GM23338 (cell line): ENCODE measurements at regions not wholly inside any gene's neighbourhood (a gene's known extent, or its start where the extent isn't known, plus 50 kb on each side); places are given as distances from the start of the nearest gene placed in this dataset.

Experiments used
- ATAC-seq: fragments of 200-7000 bp; cut with Tn5 transposase; 3 replicates; pipeline ENCODE4 v1.9.1; 2020
- DNase-seq: peaks from one replicate; pipeline ENCODE4 v3.0.0-alpha.2; 2015; ENCODE audit warnings: low spot score
- H2AFZ ChIP-seq: fragments of 200-600 bp; sonication (generic); 2 replicates; pipeline ENCODE4 v1.8.0; 2016; ENCODE audit warnings: antibody characterized with exemption, mild to moderate bottlenecking, moderate library complexity
- H3F3A ChIP-seq: fragments of 200-600 bp; sonication (generic); replicated peaks from 2 replicates; pipeline ENCODE4 v1.8.0; 2017; ENCODE audit warnings: antibody characterized with exemption, mixed run types, low read depth
- H3K27ac ChIP-seq: fragments of 200-600 bp; sonication (generic); 2 replicates; pipeline ENCODE4 v1.6.1; 2016; ENCODE audit warnings: low read depth
- H3K27me3 ChIP-seq: fragments of 200-600 bp; sonication (generic); 2 replicates; pipeline ENCODE4 v1.8.0; 2016; ENCODE audit warnings: mild to moderate bottlenecking, mixed run types, moderate library complexity; ENCODE audit not compliant: insufficient read depth
- H3K36me3 ChIP-seq: fragments of 200-600 bp; sonication (generic); 2 replicates; pipeline ENCODE4 v1.8.0; 2016; ENCODE audit warnings: mild to moderate bottlenecking; ENCODE audit not compliant: insufficient read depth
- H3K4me1 ChIP-seq: fragments of 200-600 bp; sonication (generic); 2 replicates; pipeline ENCODE4 v1.8.0; 2016; ENCODE audit warnings: mild to moderate bottlenecking, moderate library complexity; ENCODE audit not compliant: insufficient read depth
- H3K4me2 ChIP-seq: fragments of 200-600 bp; sonication (generic); 2 replicates; pipeline ENCODE4 v1.7.1; 2017; ENCODE audit warnings: mixed run types
- H3K4me3 ChIP-seq: fragments of 200-600 bp; sonication (generic); 2 replicates; pipeline ENCODE4 v1.6.1; 2016; ENCODE audit warnings: mixed run types
- H3K79me2 ChIP-seq: fragments of 200-600 bp; sonication (generic); replicated peaks from 2 replicates; pipeline ENCODE4 v1.8.0; 2017; ENCODE audit warnings: mild to moderate bottlenecking; ENCODE audit not compliant: insufficient read depth
- H3K9me2 ChIP-seq: fragments of 200-600 bp; sonication (generic); 2 replicates; pipeline ENCODE4 v1.8.0; 2017; ENCODE audit not compliant: insufficient read depth
- H4K20me1 ChIP-seq: fragments of 200-600 bp; sonication (generic); replicated peaks from 2 replicates; pipeline ENCODE4 v1.8.0; 2017; ENCODE audit warnings: mild to moderate bottlenecking; ENCODE audit not compliant: insufficient read depth
- H3K27ac Mint-ChIP-seq: 2 replicates; pipeline ENCODE4 v1.8.0; 2020; ENCODE audit warnings: inconsistent platforms, mild to moderate bottlenecking, moderate library complexity, mixed read lengths
- H3K27me3 Mint-ChIP-seq: 3 replicates; pipeline ENCODE4 v1.8.0; 2022; ENCODE audit warnings: low read depth, mild to moderate bottlenecking, moderate library complexity, mixed read lengths, inconsistent platforms; ENCODE audit not compliant: insufficient read depth, poor library complexity
- H3K36me3 Mint-ChIP-seq: 3 replicates; pipeline ENCODE4 v1.8.0; 2021; ENCODE audit warnings: low read depth, mild to moderate bottlenecking, inconsistent platforms, moderate library complexity, mixed read lengths
- H3K4me1 Mint-ChIP-seq: 3 replicates; pipeline ENCODE4 v1.8.0; 2020; ENCODE audit warnings: mild to moderate bottlenecking, inconsistent platforms, mixed read lengths
- H3K4me3 Mint-ChIP-seq: 3 replicates; pipeline ENCODE4 v1.8.0; 2021; ENCODE audit warnings: moderate library complexity, mild to moderate bottlenecking, inconsistent platforms, mixed read lengths
- H3K9me3 Mint-ChIP-seq: 3 replicates; pipeline ENCODE4 v1.8.0; 2020; ENCODE audit warnings: moderate library complexity, mild to moderate bottlenecking, inconsistent platforms, mixed read lengths
- EZH2 ChIP-seq: fragments of 200-600 bp; sonication (generic); IDR thresholded peaks from one replicate; pipeline ENCODE4 v1.8.0; 2017; ENCODE audit warnings: antibody characterized with exemption, mild to moderate bottlenecking, low read depth; ENCODE audit not compliant: unreplicated experiment
- NANOG ChIP-seq: IDR thresholded peaks from 2 replicates; pipeline ENCODE4 v1.6.1; 2016; ENCODE audit warnings: antibody characterized with exemption, borderline replicate concordance
- POLR2AphosphoS5 ChIP-seq: IDR thresholded peaks from 2 replicates; pipeline ENCODE4 v1.6.1; 2016; ENCODE audit warnings: antibody characterized with exemption, low read depth
- REST ChIP-seq: IDR thresholded peaks from one replicate; pipeline ENCODE4 v1.6.1; 2018; ENCODE audit warnings: antibody characterized with exemption; ENCODE audit not compliant: unreplicated experiment
- STAT1 ChIP-seq: IDR thresholded peaks from one replicate; pipeline ENCODE4 v1.6.1; 2016; ENCODE audit warnings: antibody characterized with exemption; ENCODE audit not compliant: unreplicated experiment
- ZNF114 ChIP-seq: fragments of 250-450 bp; sonication (Bioruptor Pico); IDR thresholded peaks from 2 replicates; pipeline ENCODE4 v1.5.0; 2020; ENCODE audit warnings: mild to moderate bottlenecking, moderate library complexity

DNA sequence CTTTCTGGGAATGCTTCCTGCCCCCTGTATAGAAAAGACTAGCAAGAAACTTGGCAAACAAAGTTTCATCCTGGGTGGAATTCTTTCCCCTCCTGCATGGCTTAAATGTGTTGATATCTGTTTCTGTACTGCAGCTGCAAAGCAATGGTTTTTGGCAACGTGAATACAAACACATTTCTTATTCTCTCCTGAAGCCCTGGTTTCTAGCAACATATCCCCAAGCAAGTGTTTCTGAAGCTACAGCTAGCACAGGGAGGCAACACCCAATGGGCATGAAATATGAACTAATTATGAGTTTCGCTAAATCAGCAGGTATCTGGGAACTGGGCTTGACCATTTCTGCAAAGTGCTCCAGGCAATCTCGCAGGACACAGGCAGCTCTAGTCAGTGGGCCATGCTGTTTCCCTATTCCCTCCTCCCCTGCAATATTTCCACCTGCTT is 392.3 kb upstream of the TMPO start (continued):
- no peak for TF ChIP-seq REST

DNA sequence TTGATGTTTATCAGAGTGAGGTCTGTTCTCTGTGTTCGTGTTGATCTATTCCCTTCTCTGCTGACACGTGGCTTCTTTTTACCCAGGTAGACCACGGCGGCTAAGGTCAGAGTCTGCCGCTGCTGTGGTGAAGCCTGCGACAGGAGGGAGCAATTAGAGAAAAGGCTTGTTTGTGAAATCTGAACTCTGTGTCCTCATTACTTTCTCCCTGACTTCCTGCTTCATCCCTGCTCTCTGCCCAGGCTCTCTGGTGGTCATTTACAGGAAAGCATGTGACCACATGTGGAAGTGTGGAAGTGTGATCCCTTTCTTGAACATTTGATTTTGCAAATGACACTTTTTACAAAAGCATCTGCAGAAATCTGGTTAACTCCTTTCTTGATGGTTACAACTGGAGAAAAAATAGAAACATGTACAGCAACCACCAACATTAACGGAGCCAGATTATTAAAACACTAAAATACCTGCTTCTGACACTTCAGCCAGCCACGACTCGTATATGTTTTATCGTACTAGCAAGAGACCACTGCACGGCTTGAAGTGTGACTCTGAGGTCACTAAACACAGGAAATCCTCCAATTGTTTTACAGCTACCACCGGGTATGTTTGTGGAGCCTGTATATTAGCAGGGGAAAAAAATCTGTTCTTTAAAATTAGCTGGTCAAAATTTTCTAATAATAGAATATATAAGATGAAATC is 388.6 kb upstream of the TMPO start:
- H3K9me2 ChIP-seq = no peaks in the 10 kb centered on the region; the same call in 1 of the 2 replicates
- H3K27ac ChIP-seq = no peak overlapping the region
- Mint-ChIP-seq H3K4me1 (peaks cover 16% of the 10 kb centered on the region; the same call in 2 of the 3 replicates), H3K27ac (no peak overlapping the region), H3K36me3 (no peaks in the 10 kb centered on the region), H3K4me3 (no peak overlapping the region), H3K9me3 (no peaks in the 10 kb centered on the region), H3K27me3 (no peaks in the 10 kb centered on the region)
- no peak for TF ChIP-seq STAT1
- TF ChIP-seq POLR2AphosphoS5 = no peak
- no peak for TF ChIP-seq EZH2
- TF ChIP-seq ZNF114 = no peak
- TF ChIP-seq NANOG = no peak
- no peak for TF ChIP-seq REST
- H3F3A ChIP-seq = no peaks in the 10 kb centered on the region
- no peaks in the 10 kb centered on the region for H4K20me1 ChIP-seq
- no peaks in the 10 kb centered on the region for H3K4me1 ChIP-seq
- H3K36me3 ChIP-seq = no peaks in the 10 kb centered on the region
- no peak overlapping the region for H3K4me2 ChIP-seq
- no peaks in the 10 kb centered on the region for H3K79me2 ChIP-seq
- no peak overlapping the region for H3K4me3 ChIP-seq
- H2AFZ ChIP-seq = peak overlapping the region; percentile 21
- DNase-seq (no peak), ATAC-seq (no peak)
- no peaks in the 10 kb centered on the region for H3K27me3 ChIP-seq
